NB4 (cell line): ENCODE measurements at regions not wholly inside any gene's neighbourhood (a gene's known extent, or its start where the extent isn't known, plus 50 kb on each side); places are given as distances from the start of the nearest gene placed in this dataset.
"Not testable (repeated sequence)": the region's sequence is repeated elsewhere in the genome, so short reads cannot be mapped to it uniquely, and the experiment has no call there.

Experiments used
- POLR2A ChIP-seq: IDR thresholded peaks from 2 replicates; pipeline ENCODE4 v1.6.1; 2011; ENCODE audit warnings: mild to moderate bottlenecking; ENCODE audit not compliant: insufficient read length; ENCODE audit errors: extremely low read depth
- TF ChIP-seq, protein P1 (sequence below): IDR thresholded peaks from one replicate; pipeline ENCODE4 v1.5.1; 2012; ENCODE audit warnings: low read depth, low read length

- not testable (repeated sequence) for TF ChIP-seq POLR2A
- TF ChIP-seq, protein P1, sequence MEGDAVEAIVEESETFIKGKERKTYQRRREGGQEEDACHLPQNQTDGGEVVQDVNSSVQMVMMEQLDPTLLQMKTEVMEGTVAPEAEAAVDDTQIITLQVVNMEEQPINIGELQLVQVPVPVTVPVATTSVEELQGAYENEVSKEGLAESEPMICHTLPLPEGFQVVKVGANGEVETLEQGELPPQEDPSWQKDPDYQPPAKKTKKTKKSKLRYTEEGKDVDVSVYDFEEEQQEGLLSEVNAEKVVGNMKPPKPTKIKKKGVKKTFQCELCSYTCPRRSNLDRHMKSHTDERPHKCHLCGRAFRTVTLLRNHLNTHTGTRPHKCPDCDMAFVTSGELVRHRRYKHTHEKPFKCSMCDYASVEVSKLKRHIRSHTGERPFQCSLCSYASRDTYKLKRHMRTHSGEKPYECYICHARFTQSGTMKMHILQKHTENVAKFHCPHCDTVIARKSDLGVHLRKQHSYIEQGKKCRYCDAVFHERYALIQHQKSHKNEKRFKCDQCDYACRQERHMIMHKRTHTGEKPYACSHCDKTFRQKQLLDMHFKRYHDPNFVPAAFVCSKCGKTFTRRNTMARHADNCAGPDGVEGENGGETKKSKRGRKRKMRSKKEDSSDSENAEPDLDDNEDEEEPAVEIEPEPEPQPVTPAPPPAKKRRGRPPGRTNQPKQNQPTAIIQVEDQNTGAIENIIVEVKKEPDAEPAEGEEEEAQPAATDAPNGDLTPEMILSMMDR, result not testable (repeated sequence)
These were observed 64.9 kb upstream of the GBA3 start for GRCh38 chr4:22627851-22628250.
